ENCODE measurements at regions not wholly inside any gene's neighbourhood (a gene's known extent, or its start where the extent isn't known, plus 50 kb on each side); places are given as distances from the start of the nearest gene placed in this dataset.

GRCh38 chr11:109203176-109203575 lies 218.8 kb upstream of the C11orf87 start:
- TF ChIP-seq POLR2A (IDR thresholded peaks at IDR 0.05) = no peak
- TF ChIP-seq, protein P1, sequence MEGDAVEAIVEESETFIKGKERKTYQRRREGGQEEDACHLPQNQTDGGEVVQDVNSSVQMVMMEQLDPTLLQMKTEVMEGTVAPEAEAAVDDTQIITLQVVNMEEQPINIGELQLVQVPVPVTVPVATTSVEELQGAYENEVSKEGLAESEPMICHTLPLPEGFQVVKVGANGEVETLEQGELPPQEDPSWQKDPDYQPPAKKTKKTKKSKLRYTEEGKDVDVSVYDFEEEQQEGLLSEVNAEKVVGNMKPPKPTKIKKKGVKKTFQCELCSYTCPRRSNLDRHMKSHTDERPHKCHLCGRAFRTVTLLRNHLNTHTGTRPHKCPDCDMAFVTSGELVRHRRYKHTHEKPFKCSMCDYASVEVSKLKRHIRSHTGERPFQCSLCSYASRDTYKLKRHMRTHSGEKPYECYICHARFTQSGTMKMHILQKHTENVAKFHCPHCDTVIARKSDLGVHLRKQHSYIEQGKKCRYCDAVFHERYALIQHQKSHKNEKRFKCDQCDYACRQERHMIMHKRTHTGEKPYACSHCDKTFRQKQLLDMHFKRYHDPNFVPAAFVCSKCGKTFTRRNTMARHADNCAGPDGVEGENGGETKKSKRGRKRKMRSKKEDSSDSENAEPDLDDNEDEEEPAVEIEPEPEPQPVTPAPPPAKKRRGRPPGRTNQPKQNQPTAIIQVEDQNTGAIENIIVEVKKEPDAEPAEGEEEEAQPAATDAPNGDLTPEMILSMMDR (IDR thresholded peaks at IDR 0.05) = no peak

All from esophagus squamous epithelium (tissue), 4 donors.